ENCODE measurements at regions not wholly inside any gene's neighbourhood (a gene's known extent, or its start where the extent isn't known, plus 50 kb on each side); places are given as distances from the start of the nearest gene placed in this dataset.

- no peak overlapping the region for H3K27ac ChIP-seq (ENCODE audit: low read length)
- no peaks in the 10 kb centered on the region for H3K27me3 ChIP-seq (ENCODE audit: control insufficient read depth, insufficient read depth, low read length)
- H3K9me3 ChIP-seq (ENCODE audit: control insufficient read depth, low read depth, low read length), result no peaks in the 10 kb centered on the region
- peaks cover 4% of the 10 kb centered on the region for H3K4me1 ChIP-seq (ENCODE audit: control insufficient read depth, low read depth, low read length)
- H3K4me3 ChIP-seq (ENCODE audit: low read length), result no peak overlapping the region
- H3K36me3 ChIP-seq (ENCODE audit: control insufficient read depth, low read depth, low read length), result no peaks in the 10 kb centered on the region
- H3K9ac ChIP-seq (ENCODE audit: low read length), result no peak overlapping the region
Measured at GRCh38 chr6:105900125-105900937, 185.8 kb upstream of the PRDM1 start.

DNA sequence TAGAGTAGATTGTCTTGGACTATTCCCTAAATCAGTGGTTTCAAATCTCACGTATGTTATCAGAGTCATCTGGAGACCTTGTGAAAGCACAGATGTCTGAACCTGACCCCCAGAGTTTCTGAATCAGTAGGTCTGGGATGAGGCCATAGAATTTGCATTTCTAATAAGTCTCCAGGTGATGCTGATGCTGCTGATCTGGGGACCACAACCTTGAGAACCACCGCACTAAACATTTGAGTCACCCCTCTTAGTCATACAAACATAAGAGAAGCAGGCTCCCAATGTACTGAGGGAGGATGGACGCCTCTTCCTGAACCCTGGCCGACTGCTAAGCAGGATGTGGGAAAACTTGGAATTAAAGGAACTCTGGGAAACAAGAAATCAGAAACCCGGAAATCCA lies 187.8 kb upstream of the PRDM1 start:
- no peaks in the 10 kb centered on the region for H3K27me3 ChIP-seq (ENCODE audit: control insufficient read depth, insufficient read depth, low read length)
- H3K27ac ChIP-seq (ENCODE audit: low read length), result no peak overlapping the region
- H3K4me3 ChIP-seq (ENCODE audit: low read length), result no peak overlapping the region
- no peaks in the 10 kb centered on the region for H3K9me3 ChIP-seq (ENCODE audit: control insufficient read depth, low read depth, low read length)
- no peaks in the 10 kb centered on the region for H3K36me3 ChIP-seq (ENCODE audit: control insufficient read depth, low read depth, low read length)
- peaks cover 4% of the 10 kb centered on the region for H3K4me1 ChIP-seq (ENCODE audit: control insufficient read depth, low read depth, low read length)
- H3K9ac ChIP-seq (ENCODE audit: low read length), result no peak overlapping the region

- no peak overlapping the region for H3K9ac ChIP-seq (ENCODE audit: low read length)
- no peak overlapping the region for H3K27ac ChIP-seq (ENCODE audit: low read length)
- no peaks in the 10 kb centered on the region for H3K27me3 ChIP-seq (ENCODE audit: control insufficient read depth, insufficient read depth, low read length)
- peaks cover 4% of the 10 kb centered on the region for H3K4me1 ChIP-seq (ENCODE audit: control insufficient read depth, low read depth, low read length)
- no peaks in the 10 kb centered on the region for H3K9me3 ChIP-seq (ENCODE audit: control insufficient read depth, low read depth, low read length)
- no peaks in the 10 kb centered on the region for H3K36me3 ChIP-seq (ENCODE audit: control insufficient read depth, low read depth, low read length)
- no peak overlapping the region for H3K4me3 ChIP-seq (ENCODE audit: low read length)
Measured at GRCh38 chr6:105897131-105897530, 189.0 kb upstream of the PRDM1 start.

DNA sequence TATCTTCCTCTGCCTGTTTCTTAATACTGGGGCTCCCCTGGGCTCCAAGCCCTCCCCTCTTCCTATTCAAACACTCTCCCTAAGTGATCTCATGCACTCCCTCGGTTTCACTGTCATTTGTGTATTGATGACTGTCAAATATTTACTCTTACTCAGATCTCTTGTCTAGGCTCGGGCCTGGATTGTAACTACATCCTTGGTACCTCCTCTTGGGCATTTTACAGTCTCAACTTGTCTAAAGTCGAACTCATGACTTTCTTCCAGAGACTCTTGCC lies 189.4 kb upstream of the PRDM1 start:
- no peaks in the 10 kb centered on the region for H3K27me3 ChIP-seq (ENCODE audit: control insufficient read depth, insufficient read depth, low read length)
- no peaks in the 10 kb centered on the region for H3K36me3 ChIP-seq (ENCODE audit: control insufficient read depth, low read depth, low read length)
- no peak overlapping the region for H3K9ac ChIP-seq (ENCODE audit: low read length)
- H3K4me1 ChIP-seq (ENCODE audit: control insufficient read depth, low read depth, low read length), result peaks cover 4% of the 10 kb centered on the region
- H3K27ac ChIP-seq (ENCODE audit: low read length), result no peak overlapping the region
- no peaks in the 10 kb centered on the region for H3K9me3 ChIP-seq (ENCODE audit: control insufficient read depth, low read depth, low read length)
- no peak overlapping the region for H3K4me3 ChIP-seq (ENCODE audit: low read length)

- no peaks in the 10 kb centered on the region for H3K9me3 ChIP-seq (ENCODE audit: control insufficient read depth, low read depth, low read length)
- no peak overlapping the region for H3K9ac ChIP-seq (ENCODE audit: low read length)
- H3K27ac ChIP-seq (ENCODE audit: low read length), result no peak overlapping the region
- H3K4me1 ChIP-seq (ENCODE audit: control insufficient read depth, low read depth, low read length), result peaks cover 4% of the 10 kb centered on the region
- no peak overlapping the region for H3K4me3 ChIP-seq (ENCODE audit: low read length)
- H3K27me3 ChIP-seq (ENCODE audit: control insufficient read depth, insufficient read depth, low read length), result no peaks in the 10 kb centered on the region
- no peaks in the 10 kb centered on the region for H3K36me3 ChIP-seq (ENCODE audit: control insufficient read depth, low read depth, low read length)
Measured at GRCh38 chr6:105896052-105896820, 189.9 kb upstream of the PRDM1 start.

- H3K27me3 ChIP-seq (ENCODE audit: control insufficient read depth, insufficient read depth, low read length), result no peaks in the 10 kb centered on the region
- H3K9me3 ChIP-seq (ENCODE audit: control insufficient read depth, low read depth, low read length), result peaks cover 5% of the 10 kb centered on the region
- no peaks in the 10 kb centered on the region for H3K36me3 ChIP-seq (ENCODE audit: control insufficient read depth, low read depth, low read length)
- peaks cover 4% of the 10 kb centered on the region for H3K4me1 ChIP-seq (ENCODE audit: control insufficient read depth, low read depth, low read length)
- H3K9ac ChIP-seq (ENCODE audit: low read length), result no peak overlapping the region
- H3K4me3 ChIP-seq (ENCODE audit: low read length), result no peak overlapping the region
- H3K27ac ChIP-seq (ENCODE audit: low read length), result no peak overlapping the region
Measured at GRCh38 chr6:105894556-105894955, 191.6 kb upstream of the PRDM1 start.

DNA sequence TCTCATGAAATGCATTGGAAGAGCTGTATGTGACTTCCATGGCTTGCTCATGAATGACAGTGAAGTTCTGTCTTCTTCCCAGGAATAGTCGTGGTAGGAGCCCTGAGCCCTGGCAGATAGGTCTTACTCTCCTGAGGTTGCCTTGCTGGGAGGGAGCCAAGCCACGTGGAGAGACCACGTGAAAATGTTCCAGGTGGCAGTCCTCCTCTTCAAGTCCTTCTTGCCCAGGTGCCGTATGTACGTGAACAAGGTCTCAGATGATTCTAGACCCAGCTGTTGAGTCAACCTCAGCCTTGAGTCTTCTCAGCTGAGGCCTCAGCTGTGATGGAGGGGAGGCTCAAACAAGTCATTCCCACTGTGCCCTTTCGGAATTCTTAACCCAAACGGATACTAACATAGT lies 192.4 kb upstream of the PRDM1 start:
- Histone ChIP-seq H3K36me3 (ENCODE audit: control insufficient read depth, low read depth, low read length) (no peaks in the 10 kb centered on the region), H3K27ac (ENCODE audit: low read length) (no peak overlapping the region), H3K4me1 (ENCODE audit: control insufficient read depth, low read depth, low read length) (peaks cover 4% of the 10 kb centered on the region), H3K4me3 (ENCODE audit: low read length) (no peak overlapping the region), H3K9me3 (ENCODE audit: control insufficient read depth, low read depth, low read length) (peaks cover 5% of the 10 kb centered on the region), H3K27me3 (ENCODE audit: control insufficient read depth, insufficient read depth, low read length) (no peaks in the 10 kb centered on the region), H3K9ac (ENCODE audit: low read length) (no peak overlapping the region)

GRCh38 chr6:105892577-105893262 lies 193.4 kb upstream of the PRDM1 start:
- Histone ChIP-seq H3K27ac (ENCODE audit: low read length) (no peak overlapping the region), H3K36me3 (ENCODE audit: control insufficient read depth, low read depth, low read length) (no peaks in the 10 kb centered on the region), H3K9ac (ENCODE audit: low read length) (no peak overlapping the region), H3K27me3 (ENCODE audit: control insufficient read depth, insufficient read depth, low read length) (no peaks in the 10 kb centered on the region), H3K4me3 (ENCODE audit: low read length) (no peak overlapping the region), H3K9me3 (ENCODE audit: control insufficient read depth, low read depth, low read length) (peaks cover 5% of the 10 kb centered on the region), H3K4me1 (ENCODE audit: control insufficient read depth, low read depth, low read length) (peaks cover 4% of the 10 kb centered on the region)

DNA sequence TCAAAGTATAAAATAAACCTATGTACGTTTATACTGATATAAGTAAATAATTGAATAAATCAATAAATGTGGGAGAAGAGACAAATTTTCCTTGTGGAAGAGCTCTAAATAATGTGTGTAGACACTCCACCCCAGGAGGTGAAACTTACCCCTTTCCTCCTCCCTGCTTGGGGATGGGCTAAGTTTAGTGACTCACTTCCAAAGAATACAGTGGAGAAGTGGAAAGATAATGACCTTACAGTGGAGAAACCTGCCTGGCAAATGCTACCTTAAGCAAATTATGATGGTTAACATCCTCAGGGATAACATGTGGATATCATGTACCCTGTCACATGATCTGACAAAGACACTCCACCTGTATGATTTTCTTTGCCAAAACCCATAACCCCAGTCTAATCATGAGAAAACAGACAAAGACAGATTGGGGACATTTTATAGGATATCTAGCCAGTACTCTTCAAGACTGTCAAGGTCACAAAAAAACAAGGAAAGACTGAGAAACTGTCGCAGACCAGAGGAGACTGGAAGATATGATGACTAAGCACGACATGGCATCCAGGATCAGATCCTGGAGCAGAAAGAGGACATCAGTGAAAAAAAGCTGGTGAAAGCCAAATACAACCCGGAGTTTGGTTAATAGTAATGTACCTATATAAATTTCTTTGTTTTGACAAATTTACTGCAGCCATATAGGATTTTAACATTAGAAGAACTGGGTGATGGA lies 195.5 kb upstream of the PRDM1 start:
- Histone ChIP-seq H3K9me3 (ENCODE audit: control insufficient read depth, low read depth, low read length) (peaks cover 5% of the 10 kb centered on the region), H3K4me3 (ENCODE audit: low read length) (no peak overlapping the region), H3K27ac (ENCODE audit: low read length) (no peak overlapping the region), H3K27me3 (ENCODE audit: control insufficient read depth, insufficient read depth, low read length) (no peaks in the 10 kb centered on the region), H3K9ac (ENCODE audit: low read length) (no peak overlapping the region), H3K36me3 (ENCODE audit: control insufficient read depth, low read depth, low read length) (no peaks in the 10 kb centered on the region), H3K4me1 (ENCODE audit: control insufficient read depth, low read depth, low read length) (peaks cover 4% of the 10 kb centered on the region)

GRCh38 chr6:105889902-105890301 lies 196.2 kb upstream of the PRDM1 start:
- H3K27me3 ChIP-seq (ENCODE audit: control insufficient read depth, insufficient read depth, low read length), result no peaks in the 10 kb centered on the region
- peaks cover 4% of the 10 kb centered on the region for H3K4me1 ChIP-seq (ENCODE audit: control insufficient read depth, low read depth, low read length)
- no peak overlapping the region for H3K9ac ChIP-seq (ENCODE audit: low read length)
- H3K9me3 ChIP-seq (ENCODE audit: control insufficient read depth, low read depth, low read length), result peaks cover 5% of the 10 kb centered on the region
- no peak overlapping the region for H3K4me3 ChIP-seq (ENCODE audit: low read length)
- no peak overlapping the region for H3K27ac ChIP-seq (ENCODE audit: low read length)
- H3K36me3 ChIP-seq (ENCODE audit: control insufficient read depth, low read depth, low read length), result no peaks in the 10 kb centered on the region

- H3K27ac ChIP-seq (ENCODE audit: low read length), result no peak overlapping the region
- H3K9me3 ChIP-seq (ENCODE audit: control insufficient read depth, low read depth, low read length), result peaks cover 5% of the 10 kb centered on the region
- H3K4me3 ChIP-seq (ENCODE audit: low read length), result no peak overlapping the region
- no peaks in the 10 kb centered on the region for H3K27me3 ChIP-seq (ENCODE audit: control insufficient read depth, insufficient read depth, low read length)
- H3K4me1 ChIP-seq (ENCODE audit: control insufficient read depth, low read depth, low read length), result peaks cover 4% of the 10 kb centered on the region
- H3K36me3 ChIP-seq (ENCODE audit: control insufficient read depth, low read depth, low read length), result no peaks in the 10 kb centered on the region
- no peak overlapping the region for H3K9ac ChIP-seq (ENCODE audit: low read length)
Measured at GRCh38 chr6:105886814-105887544, 199.2 kb upstream of the PRDM1 start.
